Right lobe of liver (tissue), 6 donors: ENCODE measurements at regions not wholly inside any gene's neighbourhood (a gene's known extent, or its start where the extent isn't known, plus 50 kb on each side); places are given as distances from the start of the nearest gene placed in this dataset.

Experiments
- ATAC-seq, 4 donors: fragments of 200-7000 bp; cut with Tn5 transposase; one replicate each; pipeline ENCODE4 v1.9.1; 2020; ENCODE audit warnings: mild to moderate bottlenecking in 4 of 4, moderate library complexity in 4 of 4
- DNase-seq, 3 donors: peaks; one replicate each; pipeline ENCODE4 v3.0.0-alpha.2; 2020
- H3K27ac ChIP-seq, 3 donors: fragments of 200-600 bp; one replicate each; pipeline ENCODE4 v1.8.0; 2022
- H3K27me3 ChIP-seq, 2 donors: fragments of 200-600 bp; one replicate each; pipeline ENCODE4 v1.8.0; 2022
- H3K36me3 ChIP-seq, 4 donors: fragments of 200-600 bp; sonication (generic) in 1 of 4; one replicate each; pipeline versions ENCODE4 v1.5.1 to v1.8.0; 2017 to 2022; ENCODE audit warnings: control low read depth in 1 of 4
- H3K4me1 ChIP-seq, 4 donors: fragments of 200-600 bp; sonication (generic) in 1 of 4; one replicate each; pipeline versions ENCODE4 v1.5.1 to v1.8.0; 2017 to 2022; ENCODE audit warnings: control low read depth in 1 of 4
- H3K4me3 ChIP-seq, 3 donors: fragments of 200-600 bp; one replicate each; pipeline ENCODE4 v1.8.0; 2022
- H3K9me3 ChIP-seq, 4 donors: fragments of 200-600 bp; sonication (generic) in 1 of 4; one replicate each; pipeline versions ENCODE4 v1.5.1 to v1.8.0; 2017 to 2022; ENCODE audit warnings: control low read depth in 1 of 4
- CTCF ChIP-seq, 4 donors: fragments of 200-600 bp in 3 of 4; fragments of 450-650 bp in 1 of 4; IDR thresholded peaks; one replicate each; pipeline versions ENCODE4 v1.5.1 to v1.8.0; 2016 to 2022; ENCODE audit warnings: antibody characterized with exemption in 4 of 4, mild to moderate bottlenecking in 2 of 4
- POLR2A ChIP-seq: fragments of 450-650 bp; IDR thresholded peaks from one replicate; pipeline ENCODE4 v1.6.1; 2017; ENCODE audit warnings: antibody characterized with exemption, mild to moderate bottlenecking
- WGBS: methylation state at CpG from one replicate; pipeline ENCODE4 v1.1.6; 2018; ENCODE audit warnings: low coverage, low lambda C conversion rate; ENCODE audit not compliant: insufficient coverage; ENCODE audit errors: missing lambda C conversion rate; 5-methylcytosine and 5-hydroxymethylcytosine counted together
- intact Hi-C, 2 donors: fragments of 100-400 bp; cut with DNase I; formaldehyde crosslinking; loops; one replicate each; pipeline versions ENCODE4 v1.11.2 to v1.14.1; 2022
- donor health status: DM: no; HTN: yes; CAD: no.
- donor health status: DM: no; HTN: no; CAD: no.
- donor health status: DM: no; HTN: no; CAD: no.
- donor health status: DM: no; HTN: yes; CAD: no.
- donor health status: DM: no; HTN: yes; CAD: no.

GRCh38 chr2:174692256-174692919 lies 71.9 kb downstream of the CHRNA1 start:
- H3K9me3 ChIP-seq = no peaks in the 10 kb centered on the region
- H3K4me3 ChIP-seq = no peak overlapping the region
- ATAC-seq = no peak
- TF ChIP-seq POLR2A (no peak), CTCF (IDR thresholded peaks at IDR 0.05) (no peak)
- WGBS = 81% methylated on average over 3 of the region's 5 CpGs
- intact Hi-C loops = no loop called here
- H3K27ac ChIP-seq = no peak overlapping the region
- no peaks in the 10 kb centered on the region for H3K27me3 ChIP-seq
- no peak for DNase-seq
- H3K36me3 ChIP-seq = no peaks in the 10 kb centered on the region
- no peaks in the 10 kb centered on the region for H3K4me1 ChIP-seq

- intact Hi-C loops = no loop called here
- H3K9me3 ChIP-seq = no peaks in the 10 kb centered on the region
- no peak overlapping the region for H3K4me3 ChIP-seq
- DNase-seq = no peak
- H3K36me3 ChIP-seq = no peaks in the 10 kb centered on the region
- H3K27me3 ChIP-seq = no peaks in the 10 kb centered on the region
- no peak for TF ChIP-seq CTCF (IDR thresholded peaks at IDR 0.05)
- TF ChIP-seq POLR2A = no peak
- 50% methylated on average over 4 of the region's 4 CpGs for WGBS
- no peak for ATAC-seq
- H3K27ac ChIP-seq = no peak overlapping the region
- no peaks in the 10 kb centered on the region for H3K4me1 ChIP-seq
Measured at GRCh38 chr2:174691201-174691779, 73.0 kb downstream of the CHRNA1 start.

- intact Hi-C loops = no loop called here
- TF ChIP-seq POLR2A (no peak), CTCF (IDR thresholded peaks at IDR 0.05) (no peak)
- no peaks in the 10 kb centered on the region for H3K27me3 ChIP-seq
Measured at GRCh38 chr2:174690026-174690425, 74.2 kb downstream of the CHRNA1 start.

GRCh38 chr2:174688079-174688478 lies 76.2 kb downstream of the CHRNA1 start:
- ATAC-seq = peak; percentile 18 to 49 (median 32)
- no peaks in the 10 kb centered on the region for H3K9me3 ChIP-seq
- intact Hi-C loops = no loop called here

More at GRCh38 chr2:174690026-174690425, 74.2 kb downstream of the CHRNA1 start:
- no peak for ATAC-seq
- Histone ChIP-seq H3K27ac (no peak overlapping the region), H3K36me3 (no peaks in the 10 kb centered on the region), H3K4me1 (no peaks in the 10 kb centered on the region), H3K4me3 (no peak overlapping the region), H3K9me3 (no peaks in the 10 kb centered on the region)
- 83% methylated on average over 1 of the region's 3 CpGs for WGBS
- DNase-seq = no peak

More at GRCh38 chr2:174688079-174688478, 76.2 kb downstream of the CHRNA1 start:
- H3K4me1 ChIP-seq = peaks cover 0 to 3% (median 0%) of the 10 kb centered on the region in 4 donors
- H3K36me3 ChIP-seq = no peaks in the 10 kb centered on the region
- TF ChIP-seq CTCF (IDR thresholded peaks at IDR 0.05) (peak; percentile 28 to 43 (median 31)), POLR2A (no peak)
- H3K4me3 ChIP-seq = no peak overlapping the region
- WGBS = 32% methylated on average over 2 of the region's 2 CpGs
- DNase-seq = no peak
- H3K27me3 ChIP-seq = no peaks in the 10 kb centered on the region
- no peak overlapping the region for H3K27ac ChIP-seq
